B cell (primary cell): ENCODE measurements at regions not wholly inside any gene's neighbourhood (a gene's known extent, or its start where the extent isn't known, plus 50 kb on each side); places are given as distances from the start of the nearest gene placed in this dataset.

Source experiments
- ATAC-seq: fragments of 200-7000 bp; cut with Tn5 transposase; one replicate; pipeline ENCODE4 v1.10.0; 2021; ENCODE audit warnings: low read depth, mild to moderate bottlenecking, moderate number of reproducible peaks, moderate library complexity
- CTCF ChIA-PET: fragments of 350-600 bp; sonication (Branson Sonifier 250); formaldehyde crosslinking; loops from one replicate; lab custom pipeline; 2021; ENCODE audit warnings: antibody characterized with exemption, inconsistent platforms; lab: Charles Lee
- POLR2A ChIA-PET: fragments of 350-600 bp; sonication (Branson Sonifier 250); formaldehyde crosslinking; loops from one replicate; lab custom pipeline; 2021; ENCODE audit warnings: antibody characterized with exemption; lab: Charles Lee
- DNase-seq: peaks from one replicate; pipeline ENCODE4 v3.0.0; 2013
- H2AFZ ChIP-seq: 2 replicates; pipeline ENCODE4 v1.6.1; 2012; ENCODE audit warnings: mild to moderate bottlenecking, low read depth, low read length; ENCODE audit not compliant: insufficient read depth, poor library complexity, severe bottlenecking
- H3K27ac ChIP-seq, 2 donors: 1 replicate in 1 of 2; 2 replicates in 1 of 2; pipeline ENCODE4 v1.5.1; 2012 to 2013; ENCODE audit warnings: low read length in 2 of 2, mild to moderate bottlenecking in 2 of 2, moderate library complexity in 1 of 2
- H3K27me3 ChIP-seq, 4 experiments: fragments of 200-600 bp in 1 of 4; sonication (generic) in 1 of 4; replicated peaks in 1 of 4; 1 replicate in 2 of 4; 2 replicates in 2 of 4; pipeline versions ENCODE4 v1.6.1 to v1.7.0; 2013 to 2016; ENCODE audit warnings: low read length in 3 of 4, mild to moderate bottlenecking in 2 of 4, mixed read lengths in 1 of 4, moderate library complexity in 1 of 4; ENCODE audit not compliant: insufficient read depth in 4 of 4, control insufficient read depth in 3 of 4; ENCODE audit errors: control extremely low read depth in 1 of 4
- H3K36me3 ChIP-seq, 2 experiments: replicated peaks in 1 of 2; 1 replicate in 1 of 2; 2 replicates in 1 of 2; pipeline versions ENCODE4 v1.6.1 to v1.7.1; 2013; ENCODE audit warnings: low read length in 1 of 2; ENCODE audit not compliant: insufficient read depth in 2 of 2, control insufficient read depth in 1 of 2; ENCODE audit errors: control extremely low read depth in 1 of 2, extremely low read depth in 1 of 2
- H3K4me1 ChIP-seq, 2 donors: fragments of 200-600 bp in 1 of 2; sonication (generic) in 1 of 2; 1 replicate in 1 of 2; 2 replicates in 1 of 2; pipeline versions ENCODE4 v1.5.1 to v1.6.1; 2013 to 2017; ENCODE audit warnings: low read length in 2 of 2; ENCODE audit not compliant: control insufficient read depth in 2 of 2, insufficient read depth in 2 of 2
- H3K4me2 ChIP-seq: replicated peaks from 2 replicates; pipeline ENCODE3; 2012; ENCODE audit warnings: mild to moderate bottlenecking, low read depth, low read length; ENCODE audit not compliant: poor library complexity, severe bottlenecking
- H3K4me3 ChIP-seq, 5 experiments: fragments of 200-600 bp in 1 of 5; sonication (generic) in 1 of 5; 1 replicate in 3 of 5; 2 replicates in 2 of 5; pipeline versions ENCODE4 v1.5.1 to v1.7.0; 2011 to 2016; ENCODE audit warnings: low read length in 4 of 5, mild to moderate bottlenecking in 4 of 5, low read depth in 2 of 5, control low read depth in 1 of 5, moderate library complexity in 1 of 5; ENCODE audit not compliant: insufficient read depth in 1 of 5; ENCODE audit errors: control extremely low read depth in 1 of 5, extremely low read depth in 1 of 5
- H3K79me2 ChIP-seq: fragments of 200-600 bp; sonication (generic); one replicate; pipeline ENCODE4 v1.6.0; 2016; ENCODE audit warnings: low read length; ENCODE audit not compliant: control insufficient read depth, insufficient read depth
- H3K9ac ChIP-seq: fragments of 200-600 bp; sonication (generic); 2 replicates; pipeline ENCODE4 v1.6.1; 2017; ENCODE audit warnings: mild to moderate bottlenecking, low read length, moderate library complexity
- H3K9me3 ChIP-seq, 3 donors: one replicate each; pipeline versions ENCODE4 v1.6.1 to v1.7.1; 2013; ENCODE audit warnings: low read length in 2 of 3; ENCODE audit not compliant: control insufficient read depth in 2 of 3, insufficient read depth in 1 of 3; ENCODE audit errors: control extremely low read depth in 1 of 3
- H4K20me1 ChIP-seq: 2 replicates; pipeline ENCODE4 v1.6.0; 2012; ENCODE audit warnings: mild to moderate bottlenecking, low read length; ENCODE audit not compliant: insufficient read depth, control insufficient read depth, poor library complexity, severe bottlenecking
- H3K27ac Mint-ChIP-seq: one replicate; pipeline ENCODE4 v1.8.0; 2021; ENCODE audit warnings: mixed read lengths
- H3K27me3 Mint-ChIP-seq: one replicate; pipeline ENCODE4 v1.8.0; 2021; ENCODE audit warnings: mixed read lengths
- H3K4me1 Mint-ChIP-seq: one replicate; pipeline ENCODE4 v1.8.0; 2021; ENCODE audit warnings: mixed read lengths
- H3K4me3 Mint-ChIP-seq: one replicate; pipeline ENCODE4 v1.8.0; 2021; ENCODE audit warnings: mixed read lengths
- H3K9me3 Mint-ChIP-seq: one replicate; pipeline ENCODE4 v1.8.0; 2022; ENCODE audit warnings: mixed read lengths; ENCODE audit not compliant: insufficient read depth
- EZH2 ChIP-seq: IDR thresholded peaks from 2 replicates; pipeline ENCODE4 v1.6.1; 2012; ENCODE audit warnings: borderline replicate concordance, low read depth, mild to moderate bottlenecking, moderate library complexity, low read length; ENCODE audit not compliant: insufficient read depth, poor library complexity, severe bottlenecking
- WGBS: methylation state at CpG from one replicate; pipeline ENCODE4 v1.1.5; 2013; ENCODE audit warnings: missing lambda C conversion rate; ENCODE audit not compliant: insufficient coverage; 5-methylcytosine and 5-hydroxymethylcytosine counted together
- intact Hi-C: fragments of 100-400 bp; cut with micrococcal nuclease; formaldehyde crosslinking; loops from one replicate; pipeline ENCODE4 v1.10.0; 2022
- TF ChIP-seq, protein P1 (sequence below): fragments of 200-600 bp; IDR thresholded peaks from one replicate; pipeline ENCODE4 v1.8.0; 2022; ENCODE audit warnings: antibody characterized with exemption, mild to moderate bottlenecking

DNA sequence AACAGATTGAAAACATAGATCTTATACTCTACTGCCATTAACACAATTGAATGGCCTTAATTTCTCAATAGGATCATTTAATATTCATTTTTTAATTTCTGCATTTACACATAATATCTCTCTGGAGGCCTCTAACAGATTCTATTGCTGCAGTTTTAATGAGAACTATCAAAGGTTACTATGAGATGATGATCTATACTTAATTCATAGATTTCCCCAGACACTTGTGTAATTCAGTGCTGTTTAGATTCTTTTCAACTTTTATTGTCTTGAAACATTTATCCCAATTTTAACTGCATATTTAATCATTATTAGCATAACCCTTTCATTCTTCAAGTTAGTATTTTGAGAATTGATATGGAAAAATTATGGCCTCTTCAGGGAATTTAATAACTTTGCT, 1056.5 kb upstream of the CDH8 start:
- H3K4me3 ChIP-seq, result no peak overlapping the region
- intact Hi-C loops, result no loop called here
- no peak overlapping the region for H3K27ac ChIP-seq
- H3K27me3 ChIP-seq, result no peaks in the 10 kb centered on the region
- no peak for TF ChIP-seq EZH2
- TF ChIP-seq, protein P1, sequence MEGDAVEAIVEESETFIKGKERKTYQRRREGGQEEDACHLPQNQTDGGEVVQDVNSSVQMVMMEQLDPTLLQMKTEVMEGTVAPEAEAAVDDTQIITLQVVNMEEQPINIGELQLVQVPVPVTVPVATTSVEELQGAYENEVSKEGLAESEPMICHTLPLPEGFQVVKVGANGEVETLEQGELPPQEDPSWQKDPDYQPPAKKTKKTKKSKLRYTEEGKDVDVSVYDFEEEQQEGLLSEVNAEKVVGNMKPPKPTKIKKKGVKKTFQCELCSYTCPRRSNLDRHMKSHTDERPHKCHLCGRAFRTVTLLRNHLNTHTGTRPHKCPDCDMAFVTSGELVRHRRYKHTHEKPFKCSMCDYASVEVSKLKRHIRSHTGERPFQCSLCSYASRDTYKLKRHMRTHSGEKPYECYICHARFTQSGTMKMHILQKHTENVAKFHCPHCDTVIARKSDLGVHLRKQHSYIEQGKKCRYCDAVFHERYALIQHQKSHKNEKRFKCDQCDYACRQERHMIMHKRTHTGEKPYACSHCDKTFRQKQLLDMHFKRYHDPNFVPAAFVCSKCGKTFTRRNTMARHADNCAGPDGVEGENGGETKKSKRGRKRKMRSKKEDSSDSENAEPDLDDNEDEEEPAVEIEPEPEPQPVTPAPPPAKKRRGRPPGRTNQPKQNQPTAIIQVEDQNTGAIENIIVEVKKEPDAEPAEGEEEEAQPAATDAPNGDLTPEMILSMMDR, result no peak
- DNase-seq (no peak), ATAC-seq (no peak)
- no peak overlapping the region for H3K4me3 Mint-ChIP-seq
- H3K36me3 ChIP-seq, result no peaks in the 10 kb centered on the region
- POLR2A ChIA-PET, result no interaction called here
- H3K9ac ChIP-seq, result no peak overlapping the region
- H3K27me3 Mint-ChIP-seq, result no peaks in the 10 kb centered on the region
- H3K27ac Mint-ChIP-seq, result no peak overlapping the region
- no peaks in the 10 kb centered on the region for H3K4me1 ChIP-seq
- no peaks in the 10 kb centered on the region for H3K9me3 ChIP-seq
- H3K4me2 ChIP-seq, result no peak overlapping the region
- CTCF ChIA-PET, result no interaction called here
- no peak overlapping the region for H2AFZ ChIP-seq
- H3K9me3 Mint-ChIP-seq, result peaks cover 2% of the 10 kb centered on the region
- no peaks in the 10 kb centered on the region for H4K20me1 ChIP-seq
- no peaks in the 10 kb centered on the region for H3K4me1 Mint-ChIP-seq
- no peaks in the 10 kb centered on the region for H3K79me2 ChIP-seq

DNA sequence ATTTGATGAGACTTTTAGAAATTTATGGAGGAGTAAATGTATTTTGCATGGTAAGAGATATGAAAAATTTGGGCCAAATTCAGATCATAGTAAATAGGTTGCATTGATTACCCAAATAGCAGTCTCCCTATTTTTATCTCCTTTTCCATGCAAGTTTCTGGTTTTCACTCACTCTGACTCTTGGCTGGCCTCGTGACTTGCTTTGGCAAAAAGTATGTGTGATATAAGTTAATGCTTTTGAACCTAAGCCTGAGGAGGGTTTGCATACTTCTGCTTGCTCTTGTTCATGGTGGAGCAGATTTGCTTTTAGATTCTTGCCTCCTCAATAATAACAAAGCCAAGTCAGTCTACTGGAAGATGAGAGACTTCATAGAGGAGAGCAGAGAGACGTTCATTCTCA, 1045.9 kb upstream of the CDH8 start:
- Histone ChIP-seq H3K4me2 (no peak overlapping the region), H3K79me2 (no peaks in the 10 kb centered on the region), H3K9me3 (no peaks in the 10 kb centered on the region), H3K9ac (no peak overlapping the region), H2AFZ (no peak overlapping the region), H3K27ac (no peak overlapping the region), H3K36me3 (no peaks in the 10 kb centered on the region), H4K20me1 (no peaks in the 10 kb centered on the region), H3K4me3 (no peak overlapping the region), H3K4me1 (no peaks in the 10 kb centered on the region), H3K27me3 (no peaks in the 10 kb centered on the region)
- peaks cover 7% of the 10 kb centered on the region for H3K9me3 Mint-ChIP-seq
- TF ChIP-seq, protein P1, result no peak
- no CpG with 5 or more reads among the region's 2 CpGs for whole genome bisulfite sequencing
- H3K4me1 Mint-ChIP-seq, result no peaks in the 10 kb centered on the region
- intact Hi-C loops, result no loop called here
- DNase-seq, result no peak
- H3K4me3 Mint-ChIP-seq, result no peak overlapping the region
- no peaks in the 10 kb centered on the region for H3K27me3 Mint-ChIP-seq
- ChIA-PET CTCF (no interaction called here), POLR2A (no interaction called here)
- ATAC-seq, result no peak
- H3K27ac Mint-ChIP-seq, result no peak overlapping the region
